ENCODE measurements at regions not wholly inside any gene's neighbourhood (a gene's known extent, or its start where the extent isn't known, plus 50 kb on each side); places are given as distances from the start of the nearest gene placed in this dataset.
"Not testable (repeated sequence)": the region's sequence is repeated elsewhere in the genome, so short reads cannot be mapped to it uniquely, and the experiment has no call there.

DNA sequence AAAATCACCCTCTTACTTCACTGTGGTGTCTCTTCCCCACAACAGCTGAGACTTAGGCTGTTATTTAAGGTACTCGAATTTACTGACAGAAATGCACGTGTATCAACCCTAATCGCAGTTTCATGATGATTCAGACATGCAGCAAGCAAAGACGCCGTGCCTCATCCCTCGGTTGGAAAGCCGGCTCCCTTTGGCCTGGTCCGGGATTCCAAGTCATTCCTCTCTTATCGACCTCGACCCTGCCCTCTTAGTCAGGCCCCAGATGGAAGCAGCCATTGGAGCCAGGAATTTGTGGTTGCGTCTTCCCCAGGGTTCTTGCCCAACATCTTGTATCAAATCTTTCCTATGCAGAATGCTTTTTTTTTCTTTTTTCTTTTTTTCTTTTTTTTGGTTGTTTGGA lies 229.5 kb downstream of the GATA3 start:
- no peak for DNase-seq

DNA sequence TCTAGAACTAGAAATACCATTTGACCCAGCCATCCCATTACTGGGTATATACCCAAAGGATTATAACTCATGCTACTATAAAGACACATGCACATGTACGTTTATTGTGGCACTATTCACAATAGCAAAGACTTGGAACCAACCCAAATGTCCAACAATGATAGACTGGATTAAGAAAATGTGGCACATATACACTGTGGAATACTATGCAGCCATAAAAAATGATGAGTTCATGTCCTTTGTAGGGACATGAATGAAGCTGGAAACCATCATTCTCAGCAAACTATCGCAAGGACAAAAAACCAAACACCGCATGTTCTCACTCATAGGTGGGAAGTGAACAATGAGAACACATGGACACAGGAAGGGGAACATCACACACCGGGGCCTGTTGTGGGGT lies 231.5 kb downstream of the GATA3 start:
- DNase-seq, result not testable (repeated sequence)

DNA sequence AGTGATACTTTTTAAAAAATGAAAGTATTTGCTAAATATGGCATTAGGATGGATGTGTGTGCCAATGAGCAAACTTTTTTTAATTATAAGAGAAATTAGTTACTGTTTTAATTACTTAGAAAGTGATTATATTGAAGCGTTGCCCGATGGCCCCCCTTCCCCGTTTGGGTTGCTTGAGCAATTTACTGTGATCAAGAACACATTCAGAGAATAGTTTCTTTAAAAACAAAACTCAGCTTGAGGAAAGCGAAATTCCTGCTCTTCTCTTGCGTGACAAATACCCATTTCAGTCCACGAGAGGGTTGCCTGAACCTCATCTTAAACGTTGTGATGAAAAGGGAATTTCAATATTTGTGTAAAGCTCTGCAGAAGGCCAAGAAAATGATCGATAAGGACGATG lies 234.1 kb downstream of the GATA3 start:
- no peak for DNase-seq

DNA sequence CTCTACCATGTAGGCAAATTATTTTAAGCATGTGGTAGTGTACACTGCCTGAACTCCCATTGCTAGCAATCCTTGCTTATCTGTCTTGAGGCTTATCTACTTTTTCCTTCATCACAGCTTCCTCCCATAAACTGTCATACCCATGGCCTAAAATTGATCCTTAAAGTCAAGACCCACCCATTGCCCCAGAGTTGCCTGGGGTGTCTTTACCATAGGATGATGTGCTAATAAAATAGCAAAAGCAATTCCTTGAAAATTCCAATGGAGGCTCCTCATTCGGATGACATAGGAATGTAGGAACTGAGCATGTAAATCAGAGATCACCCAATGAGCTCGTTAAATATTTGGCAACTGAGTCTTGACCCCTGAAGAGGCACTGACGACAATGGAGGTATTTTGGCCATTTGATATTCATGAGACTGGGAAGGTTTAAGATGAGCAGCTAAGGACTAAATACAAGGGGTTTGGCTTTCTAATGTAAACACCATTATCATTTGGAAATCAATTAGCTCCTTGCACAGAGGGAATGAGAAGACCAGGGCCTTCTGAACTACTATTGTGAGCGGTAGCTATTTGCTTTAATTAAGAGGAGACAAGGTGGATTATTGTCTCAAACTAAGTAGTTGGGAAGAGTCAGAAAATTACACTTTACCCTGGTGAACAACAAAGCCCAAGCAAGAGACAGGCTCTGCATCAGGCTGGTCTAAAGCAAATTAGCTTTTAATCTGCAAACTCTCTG lies 234.9 kb downstream of the GATA3 start:
- no peak for DNase-seq

DNA sequence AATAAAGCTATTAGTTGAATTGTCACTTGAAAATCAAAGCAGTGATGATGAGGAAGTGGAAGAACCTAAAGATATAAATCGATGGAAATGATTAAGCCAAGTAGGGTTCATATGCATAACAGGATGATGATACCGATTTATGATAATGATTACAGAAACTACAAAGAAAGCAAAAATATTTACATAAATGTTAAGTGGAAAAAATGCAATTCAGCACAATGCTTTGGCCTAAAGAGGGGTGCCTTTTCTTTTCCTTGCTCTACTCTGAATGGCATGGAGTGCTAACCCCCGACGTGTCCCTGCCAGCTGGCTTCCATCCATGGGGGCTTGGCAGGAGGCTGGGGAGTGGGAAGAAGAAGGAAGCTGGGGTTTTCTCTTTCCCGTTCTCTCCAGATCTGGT lies 240.3 kb downstream of the GATA3 start:
- DNase-seq, result no peak

DNA sequence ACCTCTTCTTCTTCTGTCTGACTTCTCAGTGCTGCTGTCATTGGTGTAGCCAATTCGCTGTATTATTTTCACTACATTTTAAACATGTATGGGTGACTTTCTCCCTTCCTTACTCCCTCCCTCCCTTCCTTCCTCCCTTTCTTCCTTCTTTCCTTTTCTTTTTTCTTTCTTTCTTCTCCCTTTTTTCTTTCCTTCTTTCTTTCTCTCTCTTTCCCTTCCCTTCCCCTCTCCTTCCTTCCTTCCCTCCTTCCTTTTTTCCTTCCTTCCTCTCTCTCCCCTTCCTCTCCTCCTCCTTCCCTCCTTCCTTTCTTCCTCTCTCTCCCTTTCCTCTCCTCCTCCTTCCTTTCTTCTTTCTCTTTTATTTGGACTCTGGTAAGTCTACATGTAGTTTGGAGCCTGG lies 240.8 kb downstream of the GATA3 start:
- DNase-seq, result no peak

DNA sequence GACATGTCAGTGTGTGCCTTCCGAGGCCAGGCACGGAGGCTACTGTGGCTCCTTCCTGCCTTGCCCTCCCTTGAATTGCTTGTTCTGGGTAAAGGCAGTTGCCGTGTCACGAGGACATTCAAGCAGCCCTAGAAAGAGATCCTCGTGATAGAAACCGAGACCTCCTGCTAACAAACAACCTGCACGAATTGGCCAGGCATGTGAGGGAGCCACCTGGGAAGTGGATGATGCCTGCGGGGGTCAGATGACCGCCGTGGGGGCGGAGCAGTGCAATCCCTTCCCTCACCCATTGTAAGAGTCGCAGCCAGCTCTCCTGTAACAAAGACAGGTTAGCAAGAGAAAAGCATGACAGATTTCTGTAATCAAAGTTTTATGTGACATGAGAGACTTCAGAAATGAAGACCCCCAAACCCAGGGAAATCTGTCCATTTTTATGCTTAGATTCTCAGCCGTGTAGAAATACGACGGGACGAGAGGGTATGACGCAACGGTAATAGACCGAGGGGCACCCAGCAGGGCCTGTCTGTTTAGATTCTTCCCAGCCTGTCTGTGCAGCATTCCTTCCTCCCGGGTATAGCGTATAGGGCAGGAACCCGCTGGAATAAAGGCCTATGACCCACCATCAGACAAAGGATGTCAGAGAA lies 241.7 kb downstream of the GATA3 start:
- no peak for DNase-seq

DNA sequence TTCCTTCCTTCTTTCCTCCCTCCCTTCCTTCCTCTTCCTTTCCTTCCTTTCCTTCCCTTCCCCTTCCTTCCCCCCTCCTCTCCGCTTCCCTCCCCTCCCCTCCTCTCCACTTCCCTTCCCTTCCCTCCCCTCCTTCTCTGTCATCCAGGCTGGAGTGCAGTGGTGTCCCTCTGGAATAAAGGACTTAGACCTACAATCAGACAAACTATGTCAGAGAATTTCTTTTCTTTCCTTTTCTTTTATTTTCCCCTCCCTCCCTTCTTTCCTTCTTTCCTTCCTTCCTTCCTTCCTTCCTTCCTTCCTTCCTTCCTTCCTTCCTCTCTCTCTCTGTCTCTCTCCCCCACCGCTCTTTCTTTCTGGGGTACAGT lies 242.2 kb downstream of the GATA3 start:
- DNase-seq, result no peak

DNA sequence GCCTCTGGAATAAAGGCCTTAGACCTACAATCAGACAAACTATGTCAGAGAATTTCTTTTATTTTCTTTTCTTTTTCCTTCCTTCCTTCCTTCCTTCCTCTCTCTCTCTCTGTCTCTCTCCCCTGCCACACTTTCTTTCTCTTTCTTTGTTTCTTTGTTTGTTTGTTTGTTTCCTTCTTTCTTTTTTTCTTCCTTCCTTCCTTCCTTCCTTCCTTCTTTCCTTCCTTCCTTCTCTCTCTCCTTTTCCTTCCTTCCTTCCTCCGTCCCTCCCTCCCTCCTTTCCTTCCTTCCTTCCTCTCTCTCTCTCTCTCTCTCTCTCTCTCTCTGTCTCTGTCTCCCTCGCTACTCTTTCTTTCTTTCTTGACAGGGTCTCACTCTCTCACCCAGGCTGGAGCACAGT lies 242.6 kb downstream of the GATA3 start:
- DNase-seq, result no peak

DNA sequence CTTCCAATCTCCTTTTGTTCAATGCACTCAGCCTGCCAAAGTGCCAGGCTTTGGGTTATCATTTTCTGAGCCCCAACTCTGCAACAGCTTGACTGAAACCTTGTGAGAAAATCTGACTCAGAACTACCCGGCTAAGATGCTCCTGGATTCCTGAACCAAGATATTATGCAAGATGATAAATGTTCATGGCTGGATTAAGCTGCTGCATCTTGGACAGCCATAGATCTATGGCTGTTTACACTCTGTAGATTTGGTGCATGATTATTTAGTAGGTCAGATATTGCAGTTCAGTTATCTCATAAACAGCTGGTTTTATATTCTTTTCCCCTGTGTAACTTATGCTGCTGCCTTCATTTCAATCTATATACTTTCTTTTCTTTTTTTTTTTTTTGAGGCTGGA lies 243.5 kb downstream of the GATA3 start:
- no peak for DNase-seq

DNA sequence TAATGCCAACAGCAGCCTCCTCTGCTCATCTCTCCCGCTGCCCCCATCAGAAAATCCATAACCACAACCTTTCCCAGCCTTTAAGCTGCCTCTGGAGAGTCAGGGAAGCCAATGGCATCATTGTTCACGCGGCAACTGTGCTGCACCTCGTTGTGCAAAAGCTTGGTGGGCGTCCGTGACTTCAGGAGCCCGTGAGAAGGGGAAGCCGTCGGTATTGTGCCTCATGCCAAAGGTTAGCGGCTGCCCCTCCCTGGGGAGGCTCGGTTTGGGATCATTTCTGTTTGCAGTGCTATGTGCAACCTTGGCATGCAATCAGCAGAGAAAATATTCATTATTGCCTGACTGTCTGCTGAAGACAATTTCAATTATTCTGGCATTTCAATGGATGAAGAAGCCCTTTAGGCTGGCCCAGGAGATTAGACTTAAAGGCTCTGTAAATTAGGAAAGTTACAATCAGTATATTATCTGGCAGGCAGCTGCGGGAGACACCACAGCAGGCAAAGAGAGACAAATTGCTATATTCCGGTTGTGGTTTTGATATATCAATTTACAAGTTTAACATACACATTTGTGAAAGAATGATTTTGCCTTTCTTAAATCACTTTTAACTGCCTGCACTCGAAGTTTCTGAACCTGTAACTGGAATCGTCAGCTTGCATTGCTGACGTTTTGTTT lies 244.5 kb downstream of the GATA3 start:
- DNase-seq, result no peak

DNA sequence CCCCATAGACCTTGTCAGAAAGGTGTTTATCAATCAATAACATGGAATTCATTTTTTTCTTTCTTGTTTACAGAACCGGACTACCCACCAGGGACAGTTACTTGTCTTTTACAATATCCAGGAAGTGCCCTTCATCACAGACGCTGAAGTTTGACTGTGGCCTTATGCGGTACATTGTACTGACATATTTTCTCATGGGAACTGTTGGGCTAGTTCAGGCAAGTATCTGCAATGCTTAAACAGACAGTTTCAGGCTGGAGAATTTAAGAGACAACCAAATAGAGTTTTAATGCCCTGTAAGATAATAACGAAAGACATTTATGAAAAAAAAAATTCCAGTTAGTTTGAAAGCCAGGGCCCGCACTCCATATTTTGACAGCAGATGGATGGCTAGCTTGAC lies 246.4 kb downstream of the GATA3 start:
- DNase-seq, result no peak

DNA sequence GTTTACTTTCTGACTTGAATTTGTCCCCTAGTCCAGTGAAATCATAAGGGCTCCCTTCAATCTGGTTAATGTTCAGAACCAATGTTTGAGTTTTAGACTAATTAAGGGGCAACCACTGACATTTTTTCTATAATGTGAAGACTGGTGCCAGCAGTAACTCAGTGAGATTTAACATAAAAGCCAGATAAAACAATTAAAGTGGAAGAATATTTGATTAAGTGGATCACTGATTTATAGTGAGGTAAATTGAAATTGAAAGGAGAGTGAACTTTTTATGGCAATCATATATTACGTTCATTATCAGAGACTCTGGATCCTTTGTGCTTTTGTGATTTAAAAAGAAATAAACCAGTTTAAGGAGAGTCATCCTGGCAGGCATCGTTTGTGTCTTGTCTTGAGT lies 246.8 kb downstream of the GATA3 start:
- DNase-seq, result no peak

DNA sequence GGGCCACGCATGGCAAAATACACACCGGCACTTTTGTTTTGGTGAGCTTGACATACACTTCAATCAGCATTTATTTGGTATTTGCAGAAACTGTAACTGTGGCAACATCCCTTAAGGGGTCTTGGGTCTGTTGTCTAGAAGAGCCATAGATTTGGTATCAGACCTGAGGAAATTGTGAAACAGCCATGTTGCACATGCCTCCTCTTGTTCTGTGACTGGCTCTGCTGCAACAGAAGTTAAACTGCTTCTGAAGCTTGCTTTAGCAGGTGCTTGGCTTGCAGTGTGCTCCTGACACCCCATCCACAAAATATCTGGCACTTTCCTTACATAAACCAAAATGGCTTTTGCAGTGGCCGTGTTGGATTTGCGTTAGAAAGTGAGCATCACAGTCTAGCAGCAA lies 247.3 kb downstream of the GATA3 start:
- no peak for DNase-seq

DNA sequence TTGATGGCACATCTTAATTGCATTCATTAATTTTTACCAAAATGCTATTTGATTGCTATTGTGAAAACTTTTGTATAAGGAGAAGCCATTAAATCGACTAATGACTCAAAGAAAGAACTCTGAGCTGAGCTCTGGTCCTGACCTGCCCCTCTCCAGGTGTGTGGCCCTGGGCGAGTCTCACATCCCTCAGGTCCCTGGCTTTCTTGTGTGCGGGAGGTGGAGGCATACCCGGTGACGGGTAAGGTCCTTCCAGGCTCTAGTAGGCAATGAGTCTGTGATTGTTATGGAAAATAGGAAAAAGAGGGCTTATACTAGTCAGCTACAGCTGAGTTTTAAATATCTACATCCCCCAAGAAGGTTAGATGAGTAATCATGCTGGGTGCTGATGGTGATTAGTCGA lies 248.1 kb downstream of the GATA3 start:
- DNase-seq, result no peak

DNA sequence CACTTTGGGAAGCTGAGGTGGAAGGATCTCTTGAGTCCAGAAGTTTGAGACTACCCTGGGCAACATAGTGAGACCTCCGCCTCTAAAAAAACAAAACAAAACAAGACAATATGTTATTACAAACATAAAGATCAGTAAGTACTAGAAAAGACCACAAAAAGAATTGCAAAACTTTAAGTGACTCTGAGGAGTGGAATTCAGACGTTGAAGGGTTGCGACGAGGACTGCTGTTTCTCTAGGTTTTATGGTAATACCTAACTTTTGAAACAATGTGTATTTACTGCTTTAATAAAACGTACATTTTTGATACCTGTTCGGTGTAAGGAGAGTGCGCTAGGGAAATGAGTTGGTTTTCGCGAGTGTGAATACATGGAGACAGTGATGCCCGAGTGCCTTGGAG lies 250.4 kb downstream of the GATA3 start:
- DNase-seq, result no peak

DNA sequence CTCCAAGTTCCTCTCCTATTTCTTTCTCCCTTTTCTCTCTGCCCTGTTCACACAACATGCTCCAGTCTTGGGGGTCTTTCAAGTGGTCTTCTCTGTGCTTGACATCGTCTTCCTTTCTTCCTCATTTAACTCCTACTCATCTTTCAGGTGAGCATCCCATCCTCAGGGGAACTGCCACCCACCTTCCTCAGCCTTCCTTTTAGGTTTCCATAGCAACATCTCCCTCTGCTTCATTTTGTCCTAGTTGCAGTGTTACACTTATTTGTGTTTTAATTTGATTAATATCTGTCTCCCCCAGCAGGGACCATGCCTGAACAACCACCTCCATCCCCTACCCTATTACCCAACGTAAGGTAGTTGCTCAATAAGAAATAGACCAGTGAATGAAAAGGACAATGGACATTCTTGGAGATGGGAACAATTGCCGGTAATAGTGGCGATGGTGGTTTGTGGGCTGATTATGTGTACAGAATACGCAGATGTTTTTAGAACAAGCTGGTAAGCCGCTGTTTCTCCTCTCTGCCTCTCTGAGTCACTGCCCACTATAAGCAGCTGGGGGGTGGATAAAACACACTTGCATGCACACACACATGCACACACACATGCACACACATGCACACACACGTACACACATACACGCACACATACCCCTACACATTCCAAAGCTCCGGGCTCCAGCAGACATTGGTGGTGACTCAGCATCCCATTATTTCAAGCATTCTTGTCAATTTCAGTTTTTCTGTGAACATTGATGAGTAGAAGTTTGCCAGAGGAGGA lies 251.6 kb downstream of the GATA3 start:
- no peak for DNase-seq

DNA sequence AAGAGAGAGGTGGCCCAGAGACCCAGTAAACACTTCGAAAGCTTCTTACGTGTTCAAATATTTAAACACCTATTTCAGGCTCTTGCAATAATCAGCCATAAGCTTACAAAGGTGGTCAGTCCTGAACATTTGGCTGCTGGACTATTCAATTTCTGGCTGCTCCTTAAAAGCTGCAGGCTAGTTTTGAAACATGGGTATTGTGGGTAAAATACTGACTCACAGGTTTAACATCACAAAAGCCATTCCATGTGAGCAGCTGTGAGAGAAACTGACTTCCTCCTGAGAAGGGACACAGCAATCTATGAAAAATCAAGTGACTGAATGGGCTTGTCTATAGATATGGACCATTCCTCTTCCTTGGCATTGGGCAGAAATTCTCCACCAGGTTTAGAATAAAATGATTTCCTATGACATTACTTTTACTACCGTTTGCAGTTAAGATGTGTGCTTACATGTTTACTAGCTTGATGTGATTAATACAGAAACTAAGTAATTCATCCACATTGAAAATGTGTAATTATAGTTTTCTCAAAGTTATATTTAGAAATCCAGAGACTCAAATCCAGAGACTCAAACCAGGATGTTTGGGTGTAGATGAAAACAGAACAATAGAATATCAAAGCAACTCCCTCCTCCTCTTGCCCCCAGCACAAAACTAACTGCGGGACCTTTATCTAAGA lies 252.3 kb downstream of the GATA3 start:
- DNase-seq, result no peak

DNA sequence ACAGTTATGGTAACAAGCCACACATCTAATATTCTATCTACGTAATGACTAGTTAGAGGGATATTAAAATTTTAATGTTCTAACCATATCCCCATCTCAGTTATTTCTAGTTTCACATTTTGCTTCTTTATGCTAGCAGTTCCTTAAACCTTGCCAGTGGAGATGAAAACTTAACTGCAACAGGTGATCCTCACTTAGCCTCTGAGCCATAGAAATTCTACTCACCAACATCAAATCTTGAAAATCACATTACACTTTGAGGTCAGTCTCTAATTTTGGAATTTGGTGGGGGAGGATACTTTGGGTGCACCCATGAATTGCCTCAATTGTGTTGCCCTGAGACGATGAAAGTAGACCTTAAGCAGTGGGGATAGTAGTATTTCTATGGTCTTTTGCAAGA lies 256.4 kb downstream of the GATA3 start:
- no peak for DNase-seq

DNA sequence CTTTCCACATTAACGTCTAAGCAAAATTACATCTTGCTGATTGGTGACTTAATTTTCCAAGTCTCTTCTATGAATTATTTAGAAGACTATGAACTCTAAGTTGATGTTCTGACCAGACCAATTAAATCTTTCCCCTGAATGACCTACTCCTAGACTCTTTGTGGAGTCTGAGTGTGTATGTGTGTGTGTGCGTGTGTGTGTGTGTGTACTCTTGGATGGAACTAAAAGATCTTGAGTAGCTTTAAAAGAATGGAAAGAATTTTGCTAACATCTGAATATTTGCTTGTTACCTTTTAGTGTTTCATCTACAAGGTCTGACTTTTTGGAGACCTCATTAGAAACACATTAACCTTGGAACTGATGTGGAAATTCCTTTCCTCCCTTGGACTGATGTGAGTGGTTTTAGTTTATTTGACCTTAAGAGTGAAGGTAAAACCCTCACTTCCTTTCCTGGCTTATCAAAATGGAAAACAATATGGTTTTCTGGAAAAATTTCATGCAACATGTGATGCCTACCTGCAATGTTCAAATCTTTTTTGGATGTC lies 257.1 kb downstream of the GATA3 start:
- DNase-seq, result no peak

DNA sequence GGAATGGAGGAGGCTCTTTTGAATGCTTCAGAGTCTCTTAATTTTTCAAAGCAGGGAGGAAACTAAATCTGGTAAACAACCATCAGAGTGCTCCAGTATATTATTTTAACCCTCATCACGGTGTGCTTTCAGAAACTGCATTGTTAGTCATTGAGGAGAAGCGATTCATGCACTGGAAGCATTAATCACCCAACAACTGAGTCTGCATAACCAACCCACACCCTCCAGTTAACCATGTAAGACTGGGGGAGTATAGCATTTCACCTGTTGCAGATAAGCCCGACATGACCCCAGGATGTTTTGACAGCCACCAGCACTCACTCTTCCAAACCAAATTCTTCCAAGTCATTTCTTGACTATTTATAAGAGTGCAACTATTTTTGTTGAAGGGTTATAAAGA lies 257.6 kb downstream of the GATA3 start:
- peak; percentile 22 for DNase-seq

DNA sequence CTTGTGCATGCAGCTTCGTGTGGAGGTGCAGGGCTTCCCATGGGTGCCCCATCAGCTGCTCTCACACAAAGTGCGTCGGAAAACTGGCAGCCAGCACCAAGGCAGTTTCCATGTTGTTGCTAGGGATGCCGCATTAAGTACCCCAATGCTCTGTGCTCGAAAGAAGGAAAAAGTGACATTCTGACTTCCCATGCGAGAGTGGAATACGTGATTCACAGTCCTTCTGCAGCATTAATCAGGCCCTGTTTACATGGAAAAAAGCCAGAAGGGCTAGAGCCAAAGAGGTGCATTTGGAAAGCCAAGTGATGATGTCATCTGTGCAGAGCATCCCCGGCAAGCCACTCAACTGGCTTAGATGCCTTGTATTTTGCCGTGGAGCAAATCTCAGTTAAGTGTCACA lies 258.3 kb downstream of the GATA3 start:
- DNase-seq, result no peak

DNA sequence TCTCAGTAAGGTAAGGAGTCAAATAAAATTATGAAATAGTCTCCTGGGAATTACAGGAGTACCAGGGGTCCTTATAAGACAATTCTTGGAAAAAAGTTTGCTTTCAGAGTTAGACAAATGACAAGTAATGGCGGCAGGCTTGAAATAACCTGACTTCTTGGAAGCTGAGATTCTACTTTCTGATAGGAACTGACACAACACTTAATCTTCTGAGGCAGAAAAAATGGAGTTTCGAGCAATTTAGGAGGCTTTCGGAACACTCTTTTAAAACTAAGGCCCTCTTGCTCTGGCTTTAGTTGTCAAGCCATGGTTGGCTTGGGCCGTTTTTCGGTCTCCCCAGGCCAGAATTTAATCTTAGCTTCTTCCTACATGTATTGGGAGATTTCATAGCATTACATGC lies 260.0 kb downstream of the GATA3 start:
- DNase-seq, result no peak
